ENCODE measurements at regions not wholly inside any gene's neighbourhood (a gene's known extent, or its start where the extent isn't known, plus 50 kb on each side); places are given as distances from the start of the nearest gene placed in this dataset.
"Not testable (repeated sequence)": the region's sequence is repeated elsewhere in the genome, so short reads cannot be mapped to it uniquely, and the experiment has no call there.

GRCh38 chr22:26838471-26838825 lies 181.1 kb downstream of the MIAT start:
- H3K36me3 ChIP-seq: no peaks in the 10 kb centered on the region
- no peaks in the 10 kb centered on the region for H3K9me3 ChIP-seq
- H3K4me3 ChIP-seq: no peak overlapping the region
- intact Hi-C loops (cut with DNase I; ENCODE audit: low total_unique reads): no loop called here
- H3K27ac ChIP-seq: no peak overlapping the region
- peaks cover 0 to 18% (median 0%) of the 10 kb centered on the region in 4 donors for H3K4me1 ChIP-seq
- no peak for TF ChIP-seq CTCF (IDR thresholded peaks at IDR 0.05)
- H3K27me3 ChIP-seq: no peaks in the 10 kb centered on the region
- DNase-seq: no peak

- intact Hi-C loops (cut with DNase I; ENCODE audit: low total_unique reads): no loop called here
- DNase-seq: no peak
- Histone ChIP-seq H3K9me3 (no peaks in the 10 kb centered on the region), H3K4me1 (peaks cover 0 to 18% (median 0%) of the 10 kb centered on the region in 4 donors), H3K27me3 (no peaks in the 10 kb centered on the region), H3K4me3 (no peak overlapping the region), H3K36me3 (no peaks in the 10 kb centered on the region), H3K27ac (no peak overlapping the region)
- no peak for TF ChIP-seq CTCF (IDR thresholded peaks at IDR 0.05)
Observed at GRCh38 chr22:26839216-26839615, 181.8 kb downstream of the MIAT start.

GRCh38 chr22:26840770-26841169 lies 183.4 kb downstream of the MIAT start:
- H3K9me3 ChIP-seq; H3K4me3 ChIP-seq; DNase-seq; H3K27me3 ChIP-seq; H3K27ac ChIP-seq; intact Hi-C loops (cut with DNase I; ENCODE audit: low total_unique reads); H3K36me3 ChIP-seq: not testable (repeated sequence)
- peaks cover 0 to 22% (median 0%) of the 10 kb centered on the region in 4 donors for H3K4me1 ChIP-seq

- no peaks in the 10 kb centered on the region for H3K9me3 ChIP-seq
Observed at GRCh38 chr22:26842103-26842502, 184.7 kb downstream of the MIAT start.

GRCh38 chr22:26845021-26845743 lies 187.8 kb downstream of the MIAT start:
- no peak for TF ChIP-seq CTCF (IDR thresholded peaks at IDR 0.05)
- intact Hi-C loops (cut with DNase I; ENCODE audit: low total_unique reads): no loop called here

More at GRCh38 chr22:26842103-26842502, 184.7 kb downstream of the MIAT start:
- TF ChIP-seq CTCF (IDR thresholded peaks at IDR 0.05): no peak
- H3K4me3 ChIP-seq: no peak overlapping the region
- H3K27me3 ChIP-seq: no peaks in the 10 kb centered on the region
- H3K4me1 ChIP-seq: peaks cover 0 to 19% (median 0%) of the 10 kb centered on the region in 4 donors
- H3K27ac ChIP-seq: no peak overlapping the region
- no peak for DNase-seq
- no peaks in the 10 kb centered on the region for H3K36me3 ChIP-seq
- intact Hi-C loops (cut with DNase I; ENCODE audit: low total_unique reads): no loop called here

GRCh38 chr22:26846076-26846475 lies 188.7 kb downstream of the MIAT start:
- no peak overlapping the region for H3K27ac ChIP-seq
- DNase-seq: no peak
- H3K4me3 ChIP-seq: no peak overlapping the region
- intact Hi-C loops (cut with DNase I; ENCODE audit: low total_unique reads): no loop called here
- H3K27me3 ChIP-seq: no peaks in the 10 kb centered on the region
- no peaks in the 10 kb centered on the region for H3K36me3 ChIP-seq
- no peak for TF ChIP-seq CTCF (IDR thresholded peaks at IDR 0.05)
- H3K4me1 ChIP-seq: peaks cover 0 to 28% (median 0%) of the 10 kb centered on the region in 4 donors
- no peaks in the 10 kb centered on the region for H3K9me3 ChIP-seq

More at GRCh38 chr22:26845021-26845743, 187.8 kb downstream of the MIAT start:
- no peaks in the 10 kb centered on the region for H3K9me3 ChIP-seq
- no peak overlapping the region for H3K27ac ChIP-seq
- no peak for DNase-seq
- H3K4me1 ChIP-seq: peaks cover 0 to 28% (median 0%) of the 10 kb centered on the region in 4 donors
- H3K27me3 ChIP-seq: no peaks in the 10 kb centered on the region
- H3K36me3 ChIP-seq: no peaks in the 10 kb centered on the region
- no peak overlapping the region for H3K4me3 ChIP-seq

Data from tibial artery (tissue), 4 donors.